H9 (cell line): ENCODE measurements at regions not wholly inside any gene's neighbourhood (a gene's known extent, or its start where the extent isn't known, plus 50 kb on each side); places are given as distances from the start of the nearest gene placed in this dataset.

ENCODE experiments used
- DNase-seq: peaks from one replicate; pipeline ENCODE4 v3.0.0-alpha.2; 2017
- H2AFZ ChIP-seq: one replicate; pipeline ENCODE4 v1.6.1; 2013; ENCODE audit warnings: mild to moderate bottlenecking, low read length, control low read depth, moderate library complexity
- H2AK5ac ChIP-seq: 2 replicates; pipeline ENCODE4 v1.6.1; 2013; ENCODE audit warnings: low read length, control low read depth, mixed read lengths; ENCODE audit not compliant: insufficient read length
- H2BK120ac ChIP-seq: one replicate; pipeline ENCODE4 v1.6.1; 2013; ENCODE audit warnings: low read depth, mild to moderate bottlenecking, low read length, control low read depth, inconsistent platforms; ENCODE audit not compliant: poor library complexity, severe bottlenecking
- H2BK12ac ChIP-seq: 2 replicates; pipeline ENCODE4 v1.6.1; 2013; ENCODE audit warnings: low read length, control low read depth, mixed read lengths, low read depth; ENCODE audit not compliant: insufficient read length
- H2BK15ac ChIP-seq: 2 replicates; pipeline ENCODE4 v1.6.1; 2013; ENCODE audit warnings: low read depth, low read length, control low read depth
- H2BK20ac ChIP-seq: one replicate; pipeline ENCODE4 v1.6.1; 2013; ENCODE audit warnings: low read depth, mild to moderate bottlenecking, low read length, control low read depth, inconsistent platforms; ENCODE audit not compliant: poor library complexity, severe bottlenecking
- H2BK5ac ChIP-seq: 2 replicates; pipeline ENCODE4 v1.6.1; 2013; ENCODE audit warnings: low read length, control low read depth, mixed read lengths; ENCODE audit not compliant: insufficient read length
- H3K14ac ChIP-seq: 2 replicates; pipeline ENCODE4 v1.6.1; 2013; ENCODE audit warnings: low read length, control low read depth; ENCODE audit not compliant: insufficient read depth
- H3K18ac ChIP-seq: 2 replicates; pipeline ENCODE4 v1.6.1; 2013; ENCODE audit warnings: low read depth, mild to moderate bottlenecking, mixed read lengths, low read length, control low read depth; ENCODE audit not compliant: insufficient read length
- H3K23ac ChIP-seq: 2 replicates; pipeline ENCODE4 v1.6.1; 2013; ENCODE audit warnings: low read length, control low read depth, mixed read lengths, low read depth; ENCODE audit not compliant: insufficient read length
- H3K23me2 ChIP-seq: 2 replicates; pipeline ENCODE4 v1.6.1; 2013; ENCODE audit warnings: low read depth, mild to moderate bottlenecking, mixed read lengths, low read length, control low read depth; ENCODE audit not compliant: insufficient read length, poor library complexity, severe bottlenecking
- H3K27ac ChIP-seq: 2 replicates; pipeline ENCODE4 v1.5.1; 2013; ENCODE audit warnings: low read length, control low read depth, mixed read lengths, low read depth; ENCODE audit not compliant: insufficient read length
- H3K27me3 ChIP-seq: 2 replicates; pipeline ENCODE4 v1.6.1; 2013; ENCODE audit warnings: low read length, control low read depth, inconsistent platforms; ENCODE audit not compliant: insufficient read depth
- H3K4ac ChIP-seq: 2 replicates; pipeline ENCODE4 v1.6.1; 2013; ENCODE audit warnings: low read depth, mild to moderate bottlenecking, control low read depth, inconsistent platforms, low read length, moderate library complexity
- H3K4me1 ChIP-seq: 2 replicates; pipeline ENCODE4 v1.6.1; 2013; ENCODE audit warnings: low read length, control low read depth, inconsistent platforms; ENCODE audit not compliant: insufficient read depth
- H3K4me2 ChIP-seq: 2 replicates; pipeline ENCODE4 v1.6.1; 2013; ENCODE audit warnings: low read length, control low read depth, mixed read lengths; ENCODE audit not compliant: insufficient read length, insufficient read depth
- H3K56ac ChIP-seq: 2 replicates; pipeline ENCODE4 v1.6.1; 2013; ENCODE audit warnings: low read depth, mild to moderate bottlenecking, mixed read lengths, low read length, control low read depth; ENCODE audit not compliant: insufficient read length
- H3K79me1 ChIP-seq: 2 replicates; pipeline ENCODE4 v1.6.1; 2013; ENCODE audit warnings: low read depth, mild to moderate bottlenecking, moderate library complexity, low read length, control low read depth, inconsistent platforms; ENCODE audit not compliant: insufficient read depth, poor library complexity, severe bottlenecking
- H3K79me2 ChIP-seq: 2 replicates; pipeline ENCODE4 v1.6.1; 2013; ENCODE audit warnings: low read length, control low read depth, inconsistent platforms; ENCODE audit not compliant: insufficient read depth
- H3K9ac ChIP-seq: 2 replicates; pipeline ENCODE4 v1.6.1; 2013; ENCODE audit warnings: low read length, control low read depth, mixed read lengths; ENCODE audit not compliant: insufficient read length; ENCODE audit errors: extremely low read depth
- H3K9me3 ChIP-seq: one replicate; pipeline ENCODE4 v1.6.1; 2013; ENCODE audit warnings: low read depth, low read length, inconsistent platforms; ENCODE audit not compliant: control insufficient read depth
- H3T11ph ChIP-seq: one replicate; pipeline ENCODE4 v1.6.1; 2013; ENCODE audit warnings: mild to moderate bottlenecking, low read length, control low read depth, inconsistent platforms
- H4K20me1 ChIP-seq: one replicate; pipeline ENCODE4 v1.6.1; 2013; ENCODE audit not compliant: control insufficient read depth, insufficient read length, insufficient read depth
- H4K5ac ChIP-seq: 2 replicates; pipeline ENCODE4 v1.6.1; 2013; ENCODE audit warnings: low read depth, mild to moderate bottlenecking, mixed read lengths, low read length, control low read depth; ENCODE audit not compliant: insufficient read length
- H4K8ac ChIP-seq: replicated peaks from 2 replicates; pipeline ENCODE4 v1.6.1; 2013; ENCODE audit warnings: low read length, control low read depth, mixed read lengths, low read depth; ENCODE audit not compliant: insufficient read length
- H4K91ac ChIP-seq: 2 replicates; pipeline ENCODE4 v1.6.1; 2013; ENCODE audit warnings: low read depth, mild to moderate bottlenecking, moderate library complexity, mixed read lengths, low read length, control low read depth; ENCODE audit not compliant: insufficient read length
- H3K27ac Mint-ChIP-seq, 3 experiments: 2 replicates in 2 of 3; 3 replicates in 1 of 3; pipeline ENCODE4 v1.8.0; 2020 to 2021; ENCODE audit warnings: mixed read lengths in 3 of 3, mild to moderate bottlenecking in 1 of 3, moderate library complexity in 1 of 3
- H3K27me3 Mint-ChIP-seq: 2 replicates; pipeline ENCODE4 v1.8.0; 2021; ENCODE audit warnings: low read depth, mild to moderate bottlenecking, moderate library complexity, mixed read lengths
- H3K36me3 Mint-ChIP-seq, 3 experiments: 2 replicates in 2 of 3; 3 replicates in 1 of 3; pipeline ENCODE4 v1.8.0; 2020 to 2021; ENCODE audit warnings: low read depth in 3 of 3, mixed read lengths in 3 of 3; ENCODE audit not compliant: insufficient read depth in 1 of 3
- H3K4me1 Mint-ChIP-seq, 2 experiments: 2 replicates each; pipeline ENCODE4 v1.8.0; 2020; ENCODE audit warnings: mixed read lengths in 2 of 2
- H3K4me3 Mint-ChIP-seq, 2 experiments: 2 replicates in 1 of 2; 3 replicates in 1 of 2; pipeline ENCODE4 v1.8.0; 2020 to 2021; ENCODE audit warnings: mild to moderate bottlenecking in 2 of 2, mixed read lengths in 2 of 2, moderate library complexity in 1 of 2
- H3K9me3 Mint-ChIP-seq, 2 experiments: 2 replicates in 1 of 2; 3 replicates in 1 of 2; pipeline ENCODE4 v1.8.0; 2020; ENCODE audit warnings: mild to moderate bottlenecking in 2 of 2, mixed read lengths in 2 of 2, moderate library complexity in 1 of 2
- WGBS: extraction: QIAGEN DNeasy Blood & Tissue Kit; methylation state at CpG from one replicate; pipeline ENCODE4 v1.1.7; 2013; ENCODE audit warnings: missing lambda C conversion rate, low lambda C conversion rate, mixed read lengths; ENCODE audit not compliant: insufficient read length; ENCODE audit errors: extremely low coverage; 5-methylcytosine and 5-hydroxymethylcytosine counted together
- TF ChIP-seq, protein P1 (sequence below): fragments of 200-600 bp; sonication (generic); conservative IDR thresholded peaks from 3 replicates; pipeline ENCODE4 v1.8.0; 2021; ENCODE audit warnings: antibody characterized with exemption, mild to moderate bottlenecking

DNA sequence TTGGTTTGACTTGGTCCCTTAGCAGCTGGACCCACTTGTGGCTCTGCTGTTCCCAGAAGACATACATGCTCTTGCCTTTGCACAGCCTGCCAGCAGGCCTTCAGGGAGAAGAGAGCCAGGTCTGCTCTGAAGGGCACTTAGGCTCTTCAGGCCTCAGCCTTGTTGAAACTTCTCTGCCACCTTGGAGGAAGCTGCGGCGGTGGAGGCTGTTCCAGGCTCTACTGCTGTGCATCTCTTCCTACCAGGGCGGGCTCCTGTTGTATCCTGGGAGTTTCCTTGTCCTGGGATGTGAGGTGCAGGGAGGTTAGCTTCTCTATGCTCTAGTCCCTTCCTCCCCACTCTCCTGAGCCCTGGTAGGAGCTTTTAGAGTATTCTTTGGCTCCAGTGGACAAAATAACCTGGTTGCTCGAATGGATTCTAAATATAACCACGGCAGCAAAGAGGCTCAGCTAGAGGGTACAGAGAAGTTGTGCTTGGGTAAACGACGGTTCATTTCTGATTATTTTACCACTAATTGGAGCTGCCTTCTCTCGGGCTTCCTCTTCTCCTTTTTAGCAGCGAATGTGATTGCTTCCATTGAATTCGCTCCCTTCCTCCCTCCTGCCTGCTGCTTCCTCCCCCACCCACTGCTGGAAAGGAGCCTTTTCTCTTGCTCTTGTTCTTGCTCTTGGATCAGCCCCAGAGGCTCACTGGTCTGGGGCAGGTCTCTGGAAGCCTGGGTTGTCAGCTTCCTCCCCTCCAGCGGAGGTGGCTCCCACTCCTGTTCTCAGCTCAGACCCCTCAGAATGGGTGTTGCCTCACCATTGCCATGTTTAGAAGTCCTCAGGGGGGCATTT is 126.6 kb upstream of the CACNA1E start:
- no peak overlapping the region for H2BK20ac ChIP-seq
- TF ChIP-seq, protein P1, sequence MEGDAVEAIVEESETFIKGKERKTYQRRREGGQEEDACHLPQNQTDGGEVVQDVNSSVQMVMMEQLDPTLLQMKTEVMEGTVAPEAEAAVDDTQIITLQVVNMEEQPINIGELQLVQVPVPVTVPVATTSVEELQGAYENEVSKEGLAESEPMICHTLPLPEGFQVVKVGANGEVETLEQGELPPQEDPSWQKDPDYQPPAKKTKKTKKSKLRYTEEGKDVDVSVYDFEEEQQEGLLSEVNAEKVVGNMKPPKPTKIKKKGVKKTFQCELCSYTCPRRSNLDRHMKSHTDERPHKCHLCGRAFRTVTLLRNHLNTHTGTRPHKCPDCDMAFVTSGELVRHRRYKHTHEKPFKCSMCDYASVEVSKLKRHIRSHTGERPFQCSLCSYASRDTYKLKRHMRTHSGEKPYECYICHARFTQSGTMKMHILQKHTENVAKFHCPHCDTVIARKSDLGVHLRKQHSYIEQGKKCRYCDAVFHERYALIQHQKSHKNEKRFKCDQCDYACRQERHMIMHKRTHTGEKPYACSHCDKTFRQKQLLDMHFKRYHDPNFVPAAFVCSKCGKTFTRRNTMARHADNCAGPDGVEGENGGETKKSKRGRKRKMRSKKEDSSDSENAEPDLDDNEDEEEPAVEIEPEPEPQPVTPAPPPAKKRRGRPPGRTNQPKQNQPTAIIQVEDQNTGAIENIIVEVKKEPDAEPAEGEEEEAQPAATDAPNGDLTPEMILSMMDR: no peak
- no peak overlapping the region for H2AFZ ChIP-seq
- no peaks in the 10 kb centered on the region for H3K9me3 ChIP-seq
- no peaks in the 10 kb centered on the region for H3K23me2 ChIP-seq
- H3K27me3 Mint-ChIP-seq: peaks cover 7% of the 10 kb centered on the region; the same call in 1 of the 2 replicates
- H3K27ac Mint-ChIP-seq: no peak overlapping the region
- no peak overlapping the region for H4K91ac ChIP-seq
- H3K56ac ChIP-seq: no peak overlapping the region
- H2BK120ac ChIP-seq: no peak overlapping the region
- H3K4me3 Mint-ChIP-seq: no peak overlapping the region
- H2BK12ac ChIP-seq: no peak overlapping the region
- WGBS: no CpG with 5 or more reads among the region's 11 CpGs
- H3K18ac ChIP-seq: no peak overlapping the region
- H3K79me1 ChIP-seq: no peaks in the 10 kb centered on the region
- no peaks in the 10 kb centered on the region for H4K20me1 ChIP-seq
- H3K36me3 Mint-ChIP-seq: no peaks in the 10 kb centered on the region
- H3K23ac ChIP-seq: no peak overlapping the region
- no peak overlapping the region for H3T11ph ChIP-seq
- H3K4ac ChIP-seq: no peak overlapping the region
- H2BK5ac ChIP-seq: no peak overlapping the region
- no peak overlapping the region for H3K14ac ChIP-seq
- no peaks in the 10 kb centered on the region for H3K79me2 ChIP-seq
- no peaks in the 10 kb centered on the region for H3K4me1 ChIP-seq
- H3K27me3 ChIP-seq: no peaks in the 10 kb centered on the region
- no peaks in the 10 kb centered on the region for H3K9me3 Mint-ChIP-seq
- no peak overlapping the region for H3K4me2 ChIP-seq
- DNase-seq: no peak
- no peak overlapping the region for H3K9ac ChIP-seq
- H2BK15ac ChIP-seq: no peak overlapping the region
- H3K27ac ChIP-seq: no peak overlapping the region
- no peak overlapping the region for H4K8ac ChIP-seq
- no peak overlapping the region for H2AK5ac ChIP-seq
- no peak overlapping the region for H4K5ac ChIP-seq
- H3K4me1 Mint-ChIP-seq: peaks cover 0 to 3% of the 10 kb centered on the region in 2 experiments; a peak in 3 of 4 replicates
